NCI-H187 treated with DMSO at 0.1 percent for 48 hours (cell line): ENCODE measurements at regions not wholly inside any gene's neighbourhood (a gene's known extent, or its start where the extent isn't known, plus 50 kb on each side); places are given as distances from the start of the nearest gene placed in this dataset.
"Not testable (repeated sequence)": the region's sequence is repeated elsewhere in the genome, so short reads cannot be mapped to it uniquely, and the experiment has no call there.

Experiments
- DNase-seq: peaks from one replicate; lab custom pipeline; 2025; lab: John Stamatoyannopoulos, UW

DNA sequence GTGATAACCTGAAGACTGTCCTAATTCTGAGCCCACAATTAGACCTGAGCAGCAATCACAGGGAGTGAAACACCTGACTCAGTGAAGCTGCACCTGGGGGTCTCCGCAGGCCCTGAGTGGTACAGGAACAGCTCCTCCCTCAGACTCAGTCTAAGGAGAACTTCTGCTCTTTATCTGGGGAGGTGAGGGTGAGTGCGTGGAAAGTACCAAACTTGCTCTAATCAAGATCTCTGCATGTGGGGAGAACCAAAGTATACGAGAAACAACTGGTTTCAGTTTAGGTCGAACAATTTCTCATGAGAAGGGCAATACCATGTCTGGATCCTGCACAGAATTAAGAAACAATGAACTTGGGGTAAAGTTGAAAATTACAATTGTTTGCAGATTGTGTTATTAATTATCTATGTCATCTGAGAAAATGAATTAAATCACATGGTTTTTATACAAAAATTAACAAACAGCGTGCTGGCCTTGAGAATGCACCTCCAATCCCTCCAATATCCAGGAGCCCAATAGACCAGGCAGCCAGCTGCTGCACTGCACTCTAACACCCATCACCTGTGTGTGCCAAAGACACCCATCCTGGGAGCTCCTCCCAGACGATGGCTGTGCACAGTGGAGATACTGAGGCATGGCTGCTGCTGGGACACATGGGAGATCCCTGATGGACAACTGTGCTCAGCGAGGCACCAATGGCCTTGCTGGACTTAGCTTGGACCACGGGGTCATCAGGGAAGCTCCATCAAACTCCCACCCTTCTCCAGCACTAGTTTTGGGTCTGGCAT, 828.8 kb downstream of the TMEM121 start:
- not testable (repeated sequence) for DNase-seq

DNA sequence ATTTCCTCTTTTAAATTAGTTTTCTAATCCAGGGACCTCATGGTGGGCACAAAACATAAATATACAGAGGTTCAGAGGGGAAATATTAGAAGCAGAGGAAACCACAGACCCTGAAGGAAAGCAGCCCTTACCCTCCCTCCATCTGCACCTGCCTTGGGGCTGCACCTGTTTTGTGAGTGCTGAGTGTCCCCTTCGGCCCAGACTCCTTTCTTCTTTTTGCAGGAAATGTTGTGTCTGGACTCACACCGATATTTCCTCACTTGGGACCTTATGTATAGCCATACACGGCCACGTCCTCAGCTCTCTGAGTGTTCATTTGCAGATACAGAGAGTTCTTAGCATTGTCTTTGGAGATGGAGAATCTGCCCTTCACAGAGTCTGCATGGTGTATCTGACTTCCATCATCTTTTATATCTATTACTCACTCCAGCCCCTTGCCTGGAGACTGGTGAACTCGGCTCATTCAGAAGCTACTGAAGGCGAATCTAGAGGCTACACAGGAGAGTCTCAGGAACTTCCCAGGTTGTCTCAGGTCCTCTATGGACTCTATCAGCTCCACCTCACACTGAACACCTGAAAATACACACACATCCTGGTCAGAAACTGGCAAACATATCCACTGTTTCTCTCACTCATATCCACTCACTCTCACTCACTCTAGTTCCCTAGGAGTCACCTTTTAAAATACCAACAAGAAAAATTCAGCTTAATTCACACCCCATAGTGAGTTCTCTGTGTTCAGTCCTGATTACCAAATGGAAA, 829.7 kb downstream of the TMEM121 start:
- DNase-seq, result not testable (repeated sequence)

DNA sequence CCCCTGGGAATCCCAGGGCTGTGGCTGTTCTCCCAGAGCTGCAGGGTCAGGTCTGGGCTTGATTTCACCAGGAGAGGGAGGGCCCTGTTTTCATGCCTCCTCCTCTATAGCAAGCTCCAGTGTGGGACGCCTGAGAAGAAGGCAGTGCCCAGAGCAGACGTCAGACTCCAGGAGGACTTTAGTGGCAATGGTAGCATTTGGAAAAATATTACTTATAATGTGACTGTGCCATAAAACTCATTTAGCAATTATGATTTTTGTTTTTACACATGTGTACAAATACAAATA, 830.2 kb downstream of the TMEM121 start:
- DNase-seq, result not testable (repeated sequence)

DNA sequence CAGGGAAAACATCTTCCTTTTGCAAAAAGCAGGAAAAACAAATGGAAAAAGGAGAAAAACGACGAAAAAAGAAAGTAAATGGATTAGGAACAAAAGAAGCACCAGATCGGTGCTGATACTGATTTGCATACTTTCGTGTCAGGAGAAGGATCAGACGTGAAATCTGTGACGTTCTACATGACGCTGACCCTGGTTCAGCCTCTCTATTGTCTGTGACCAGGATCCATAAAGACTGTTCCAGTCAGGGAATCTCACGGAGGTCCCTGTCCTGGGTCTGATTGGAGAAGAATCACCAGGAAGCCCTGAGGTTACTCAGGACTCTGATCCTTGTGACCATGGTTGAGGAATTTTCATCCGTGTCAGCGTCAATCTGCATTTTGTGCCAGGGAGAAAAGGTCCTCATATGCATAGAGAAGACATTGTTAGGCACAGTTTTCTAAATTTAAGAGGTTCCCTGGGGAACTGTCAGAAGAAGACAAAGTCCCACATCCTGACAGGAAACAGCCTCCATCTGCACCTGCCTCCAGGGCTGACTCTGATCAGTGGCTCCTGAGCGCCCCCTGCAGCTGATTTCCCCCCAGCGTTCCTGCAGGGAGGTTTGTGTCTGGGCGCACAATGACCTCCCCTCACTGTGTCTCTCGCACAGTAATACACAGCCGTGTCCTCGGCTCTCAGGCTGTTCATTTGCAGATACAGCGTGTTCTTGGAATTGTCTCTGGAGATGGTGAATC, 832.9 kb downstream of the TMEM121 start:
- not testable (repeated sequence) for DNase-seq

DNA sequence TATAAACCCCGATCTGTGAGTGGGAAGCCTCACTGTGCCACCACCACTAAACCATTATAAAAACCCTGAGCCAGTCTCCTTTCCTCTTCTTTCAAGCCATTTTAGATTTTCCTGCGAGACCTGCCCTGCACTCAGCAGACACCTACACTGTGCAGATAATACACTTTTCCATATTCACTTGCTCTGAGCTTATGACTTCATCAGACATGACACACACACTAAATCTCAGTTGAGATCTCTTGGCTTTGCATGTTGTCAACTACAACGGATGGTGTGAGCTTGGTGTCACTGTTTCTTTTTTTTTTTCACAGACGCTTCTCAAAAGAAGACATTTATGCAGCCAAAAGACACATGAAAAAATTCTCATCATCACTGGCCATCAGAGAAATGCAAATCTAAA, 839.0 kb downstream of the TMEM121 start:
- not testable (repeated sequence) for DNase-seq

DNA sequence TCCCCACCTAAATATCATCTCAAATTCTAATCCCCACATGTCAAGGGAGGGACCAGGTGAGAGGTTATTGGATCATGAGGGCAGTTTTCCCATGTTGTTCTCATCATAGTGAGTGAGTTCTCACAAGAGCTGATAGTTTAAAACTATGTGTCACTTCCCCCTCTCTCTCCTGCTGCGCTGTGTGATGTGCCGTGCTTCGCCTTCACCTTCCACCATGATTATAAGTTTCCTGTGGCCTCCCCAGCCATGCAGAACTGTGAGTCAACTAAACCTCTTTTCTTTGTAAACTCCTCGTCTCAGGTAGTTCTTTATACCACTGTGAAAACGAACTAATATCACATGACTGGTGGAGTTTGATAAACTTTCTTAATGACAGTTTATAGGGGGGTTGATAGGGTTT, 839.5 kb downstream of the TMEM121 start:
- DNase-seq, result not testable (repeated sequence)

DNA sequence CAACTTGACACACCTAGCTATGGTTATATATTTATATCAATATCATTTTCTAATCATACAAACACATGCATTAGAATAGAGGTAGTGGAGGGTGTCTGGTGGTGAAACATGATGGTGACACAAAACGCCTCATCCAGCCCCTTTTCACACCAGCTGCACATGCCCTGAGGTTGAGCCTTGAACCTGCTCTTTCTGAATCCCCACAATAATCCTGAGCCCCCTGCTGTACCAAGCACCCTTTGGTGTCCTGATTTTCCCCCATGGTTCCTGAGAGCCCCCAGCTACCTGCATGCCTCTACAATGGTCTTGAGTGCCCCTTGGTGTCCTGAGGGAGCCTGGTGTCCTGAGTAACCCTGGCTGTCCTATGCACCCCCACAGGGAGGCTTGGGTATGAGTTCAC, 840.6 kb downstream of the TMEM121 start:
- DNase-seq, result not testable (repeated sequence)

DNA sequence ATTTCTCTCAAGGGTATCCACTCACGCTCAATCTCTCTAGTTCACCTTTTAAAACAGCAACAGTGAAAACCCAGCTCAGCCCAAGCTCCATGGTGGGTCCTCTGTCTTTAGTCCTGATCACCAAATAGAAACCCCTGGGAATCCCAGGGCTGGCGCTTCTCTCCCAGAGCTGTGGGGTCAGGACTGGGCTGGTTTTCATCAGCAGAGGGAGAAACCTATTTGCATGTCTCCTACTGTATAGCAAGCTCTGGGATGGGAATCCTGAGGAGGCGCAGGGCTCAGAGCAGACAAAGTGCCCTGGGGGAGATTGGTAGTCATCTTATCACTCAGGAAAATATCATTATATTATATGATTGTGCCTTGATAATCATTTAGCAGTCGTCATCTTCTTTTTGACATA, 843.1 kb downstream of the TMEM121 start:
- not testable (repeated sequence) for DNase-seq

DNA sequence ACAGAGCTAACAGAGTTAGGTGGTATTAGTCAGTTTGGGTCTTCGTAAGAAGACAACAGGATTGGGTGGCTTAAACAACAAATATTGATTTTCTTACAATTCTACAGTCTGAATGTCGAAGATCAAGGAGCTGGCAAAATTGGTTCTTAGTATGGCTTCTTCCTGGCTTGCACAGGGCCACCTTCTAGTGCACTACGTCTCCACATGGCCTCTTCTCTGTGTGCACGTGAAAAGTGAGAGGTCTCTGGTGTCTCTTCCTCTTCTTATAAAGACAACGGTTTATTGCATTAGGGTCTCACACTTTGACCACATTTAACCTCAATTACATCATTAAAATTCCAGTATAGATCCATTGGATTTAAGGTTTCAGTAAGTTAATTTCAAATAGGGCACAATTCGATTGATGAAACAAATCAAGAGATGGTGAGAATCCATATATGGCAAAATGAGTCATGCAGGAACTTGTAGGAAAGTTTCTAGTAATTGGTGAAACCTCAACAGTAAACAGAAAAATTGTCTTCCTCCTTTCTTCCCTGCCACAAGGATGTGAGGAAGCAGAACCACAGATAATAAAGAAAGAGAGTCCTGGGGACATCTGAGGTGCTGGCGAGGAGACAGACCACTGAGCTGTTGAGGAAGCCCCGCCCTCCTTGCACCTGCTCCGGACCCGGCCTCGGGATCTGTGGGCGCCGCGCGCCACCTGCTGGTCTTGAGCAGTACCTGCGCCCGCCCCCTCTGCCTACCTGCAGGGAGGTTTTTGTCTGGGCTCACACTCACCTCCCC, 846.7 kb downstream of the TMEM121 start:
- DNase-seq, result peak; percentile 64

DNA sequence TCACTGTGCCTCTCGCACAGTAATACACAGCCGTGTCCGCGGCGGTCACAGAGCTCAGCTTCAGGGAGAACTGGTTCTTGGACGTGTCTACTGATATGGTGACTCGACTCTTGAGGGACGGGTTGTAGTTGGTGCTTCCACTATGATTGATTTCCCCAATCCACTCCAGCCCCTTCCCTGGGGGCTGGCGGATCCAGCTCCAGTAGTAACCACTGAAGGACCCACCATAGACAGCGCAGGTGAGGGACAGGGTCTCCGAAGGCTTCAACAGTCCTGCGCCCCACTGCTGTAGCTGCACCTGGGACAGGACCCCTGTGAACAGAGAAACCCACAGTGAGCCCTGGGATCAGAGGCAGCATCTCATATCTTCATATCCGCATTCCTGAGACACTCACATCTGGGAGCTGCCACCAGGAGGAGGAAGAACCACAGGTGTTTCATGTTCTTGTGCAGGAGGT, 847.3 kb downstream of the TMEM121 start:
- DNase-seq, result not testable (repeated sequence)

DNA sequence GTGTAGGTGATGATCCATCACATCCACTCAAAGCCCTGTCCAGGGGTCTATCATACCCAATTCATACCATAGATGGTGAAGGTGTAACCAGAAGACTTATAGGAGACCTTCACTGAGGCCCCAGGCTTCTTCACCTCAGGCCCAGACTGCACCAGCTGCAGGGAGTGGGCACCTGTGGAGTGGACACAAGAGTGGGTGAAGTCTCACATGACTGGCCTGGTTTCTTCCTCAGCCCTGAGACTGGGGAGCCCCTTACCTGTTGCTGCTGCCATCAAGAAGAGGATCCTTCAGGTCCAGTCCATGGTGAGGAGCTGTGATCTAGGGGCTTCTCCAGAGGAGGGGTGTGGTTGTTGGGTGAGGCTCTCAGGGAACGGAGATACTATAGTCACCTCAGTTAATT, 851.0 kb downstream of the TMEM121 start:
- no peak for DNase-seq

DNA sequence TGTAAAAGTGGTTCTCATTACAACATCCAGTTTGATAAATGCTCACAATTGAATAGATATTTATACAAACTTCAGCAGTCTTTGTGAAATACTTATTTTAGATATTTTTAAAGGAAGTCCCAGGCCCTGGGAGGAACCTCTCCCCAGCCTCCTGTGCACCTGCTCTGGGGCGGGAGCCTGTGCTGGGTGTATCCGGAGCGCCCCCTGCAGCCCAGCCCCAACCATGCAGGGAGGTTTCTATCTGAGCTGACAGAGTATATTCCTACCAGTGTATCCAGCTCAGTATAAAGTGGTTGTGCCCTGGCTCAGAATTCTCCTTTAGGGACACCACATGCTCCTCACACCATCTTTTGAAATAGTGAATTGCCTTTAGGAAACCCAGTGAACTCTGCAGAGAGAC, 851.8 kb downstream of the TMEM121 start:
- DNase-seq, result no peak

DNA sequence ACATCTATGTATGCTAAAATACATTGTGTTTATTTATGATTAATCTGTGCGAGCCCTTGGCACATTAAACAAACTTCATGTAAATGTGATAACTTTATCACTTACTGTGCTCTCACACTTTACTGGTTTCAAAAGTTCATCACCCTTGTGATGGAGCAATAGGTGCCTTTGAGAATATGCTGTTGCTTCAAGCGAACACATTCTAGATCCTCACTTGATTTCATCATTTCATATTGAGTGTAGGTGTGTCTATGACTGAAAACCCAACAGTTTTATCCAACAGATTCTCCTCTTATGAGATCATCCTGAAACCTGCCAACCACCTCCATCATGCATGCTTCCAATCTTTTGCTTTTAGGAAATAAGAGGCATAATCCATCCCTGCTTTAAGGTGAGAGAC, 854.4 kb downstream of the TMEM121 start:
- DNase-seq, result no peak

DNA sequence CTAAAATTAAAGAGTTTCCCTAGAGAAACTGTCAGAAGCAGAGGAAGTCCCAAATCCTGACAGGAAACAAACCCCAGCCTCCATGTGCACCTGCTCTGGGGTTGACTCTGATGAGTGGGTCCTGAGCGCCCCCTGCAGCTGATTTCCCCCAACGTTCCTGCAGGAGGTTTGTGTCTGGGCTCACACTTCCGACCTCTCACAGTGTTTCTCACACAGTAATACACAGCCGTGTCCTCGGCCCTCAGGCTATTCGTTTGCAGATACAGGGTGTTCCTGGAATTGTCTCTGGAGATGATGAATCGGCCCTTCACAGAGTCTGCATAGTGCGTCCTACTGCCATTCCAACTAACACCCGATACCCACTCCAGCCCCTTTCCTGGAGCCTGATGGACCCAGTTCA, 862.8 kb downstream of the TMEM121 start:
- DNase-seq, result not testable (repeated sequence)

DNA sequence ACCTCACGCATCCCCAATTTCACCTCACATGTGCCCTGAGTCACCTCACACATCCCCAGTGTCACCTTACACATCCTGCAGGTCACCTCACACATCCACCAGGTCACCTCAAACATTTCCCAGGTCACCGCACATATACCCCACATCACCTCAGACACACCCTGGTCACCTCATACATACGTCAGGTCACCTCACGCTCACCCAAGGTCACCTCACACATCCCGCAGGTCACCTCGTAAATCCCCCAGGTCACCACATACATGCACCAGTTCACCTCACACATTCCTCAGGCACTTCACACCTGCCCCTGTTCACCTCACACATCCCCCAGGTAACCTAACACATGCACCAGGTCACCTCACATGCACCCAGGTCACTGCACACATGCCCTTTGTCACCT, 864.0 kb downstream of the TMEM121 start:
- DNase-seq, result no peak

DNA sequence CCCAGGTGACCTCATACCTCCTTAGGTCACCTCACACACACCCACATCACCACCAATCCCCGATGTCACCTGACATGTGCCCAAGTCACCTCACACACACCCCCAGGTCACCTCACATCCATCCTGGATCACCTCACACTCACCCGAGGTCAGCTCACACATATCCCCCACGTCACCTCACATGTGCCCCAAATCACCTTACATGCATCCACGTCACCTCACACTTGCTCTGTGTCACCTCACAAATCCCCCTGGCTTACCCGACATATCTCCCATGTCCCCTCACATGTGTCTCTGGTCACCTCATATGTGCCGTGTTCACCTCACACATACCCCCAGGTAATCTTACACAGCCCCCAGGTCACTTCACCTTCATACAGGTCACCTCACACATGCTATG, 864.6 kb downstream of the TMEM121 start:
- DNase-seq, result no peak

DNA sequence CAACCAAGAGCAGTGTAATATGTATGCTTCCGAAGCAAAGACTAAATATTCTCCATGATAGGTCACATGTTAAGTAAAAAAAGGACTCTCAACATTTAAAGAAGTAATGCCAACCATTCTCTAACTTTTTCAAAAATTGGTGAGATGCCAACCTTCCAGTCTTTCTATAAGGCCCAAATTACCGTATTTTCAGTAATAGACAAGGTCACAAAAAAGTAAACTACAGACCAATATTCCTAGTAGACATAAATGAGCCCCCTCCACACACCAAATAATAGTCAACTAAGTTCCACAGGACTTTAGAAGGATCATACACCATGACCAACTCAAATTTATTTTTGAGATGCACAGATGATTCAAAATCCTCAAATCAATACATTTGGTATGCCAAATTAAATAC, 867.4 kb downstream of the TMEM121 start:
- DNase-seq, result no peak

DNA sequence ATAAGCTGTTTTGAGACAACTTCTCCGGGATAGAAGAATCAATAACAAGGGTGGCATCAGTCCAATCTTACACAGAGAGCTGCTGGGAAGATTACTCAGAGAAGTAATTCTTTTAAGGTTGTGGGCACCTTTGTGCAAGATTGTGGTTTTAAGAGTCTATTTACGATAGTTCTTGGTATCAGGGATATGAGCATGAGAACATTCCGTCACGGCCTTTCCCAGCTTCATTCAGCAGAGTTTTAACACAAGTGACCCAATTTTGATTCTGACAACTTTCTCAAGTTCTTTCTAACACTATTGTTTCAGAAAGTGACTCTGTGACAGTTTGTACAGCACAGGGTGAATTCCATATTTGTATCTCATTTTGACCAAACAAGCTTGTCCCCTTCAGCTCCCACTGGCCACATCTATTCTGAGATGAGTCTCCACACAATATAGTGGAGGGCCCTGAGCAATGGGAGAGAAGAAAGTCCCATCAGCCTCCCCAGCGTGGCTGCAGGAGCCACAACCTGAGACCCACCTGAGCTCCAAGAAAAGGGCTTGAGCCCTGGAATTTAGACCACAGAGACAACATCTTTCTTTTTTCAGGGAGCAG, 869.2 kb downstream of the TMEM121 start:
- DNase-seq, result no peak

DNA sequence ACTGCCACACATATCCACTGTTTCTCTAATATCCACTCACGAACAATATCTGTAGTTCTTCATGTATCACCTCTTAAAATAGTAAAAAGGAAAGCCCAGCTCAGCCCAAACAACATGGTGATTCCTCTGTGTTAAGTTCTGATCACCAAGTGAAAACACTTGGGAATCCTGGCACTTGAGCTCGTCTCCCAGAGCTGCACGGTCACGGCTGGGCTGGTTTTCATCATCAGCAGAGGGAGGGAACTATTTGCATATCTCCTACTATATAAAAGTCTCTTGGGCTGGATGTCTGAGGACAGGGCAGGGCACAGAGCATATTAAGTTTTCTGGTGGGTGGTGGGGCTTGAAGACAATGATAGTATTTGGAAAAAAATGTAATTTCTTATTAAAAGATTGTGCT, 870.6 kb downstream of the TMEM121 start:
- no peak for DNase-seq

DNA sequence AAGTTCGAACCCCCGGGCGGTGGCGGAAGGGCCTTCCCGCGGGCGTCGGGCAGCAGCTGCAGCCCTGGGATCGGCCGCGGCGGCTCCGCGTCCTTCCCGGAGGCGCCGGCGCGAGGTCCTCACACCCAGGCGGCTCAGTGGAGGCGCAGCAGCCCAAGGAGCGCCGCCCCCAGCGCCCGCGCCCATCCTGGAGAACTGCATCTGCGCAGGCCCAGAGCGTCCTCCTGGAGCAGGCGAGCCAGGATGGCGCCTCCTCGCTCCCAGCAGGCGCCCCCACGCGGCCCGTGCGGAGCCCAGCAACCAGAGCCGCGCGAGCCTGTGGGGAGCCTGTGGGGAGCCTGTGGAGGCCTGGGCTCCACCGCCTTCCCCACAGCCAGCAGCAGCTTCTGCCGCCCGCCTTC, 872.5 kb downstream of the TMEM121 start:
- not testable (repeated sequence) for DNase-seq

DNA sequence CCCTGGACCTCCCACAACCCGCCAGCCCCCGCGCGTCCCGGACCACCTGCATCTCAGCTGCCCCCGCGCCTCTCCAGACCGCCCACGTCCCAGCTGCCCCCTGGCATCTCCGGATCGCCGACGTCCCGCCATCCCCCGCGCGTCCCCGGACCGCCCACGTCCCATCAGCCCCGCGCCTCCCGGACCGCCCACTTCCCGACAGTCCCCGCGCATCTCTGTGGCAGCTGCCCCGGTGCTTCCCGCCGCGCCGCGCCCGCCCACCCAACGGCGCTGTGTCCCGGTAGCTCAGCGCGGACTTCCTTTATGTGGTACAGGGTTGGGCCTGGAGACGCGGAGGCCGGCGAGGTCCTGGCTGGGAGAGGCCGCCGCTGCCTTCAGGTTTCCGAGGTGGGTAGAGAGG, 874.9 kb downstream of the TMEM121 start:
- DNase-seq, result not testable (repeated sequence)

DNA sequence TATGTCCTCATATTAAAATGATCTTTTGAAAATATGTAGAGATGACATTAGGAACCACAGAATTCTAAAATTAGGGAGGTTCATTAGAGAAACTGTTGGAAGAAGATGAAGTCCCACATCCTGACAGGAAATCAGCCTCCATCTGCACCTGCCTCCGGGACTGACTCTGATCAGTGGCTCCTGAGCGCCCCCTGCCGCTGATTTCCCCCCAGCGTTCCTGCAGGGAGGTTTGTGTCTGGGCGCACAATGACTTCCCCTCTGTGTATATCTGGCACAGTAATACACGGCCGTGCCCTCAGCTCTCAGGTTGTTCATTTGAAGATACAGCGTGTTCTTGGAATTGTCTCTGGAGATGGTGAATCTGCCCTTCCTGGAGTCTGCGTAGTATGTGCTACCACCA, 883.8 kb downstream of the TMEM121 start:
- not testable (repeated sequence) for DNase-seq
